ENCODE measurements at regions not wholly inside any gene's neighbourhood (a gene's known extent, or its start where the extent isn't known, plus 50 kb on each side); places are given as distances from the start of the nearest gene placed in this dataset.

- TF ChIP-seq CTCF (IDR thresholded peaks at IDR 0.05) (no peak), POLR2A (IDR thresholded peaks at IDR 0.05) (no peak)
These were observed 64.4 kb upstream of the IPO9 start for GRCh38 chr1:201764579-201764978.
